K562 (cell line): ENCODE measurements at regions not wholly inside any gene's neighbourhood (a gene's known extent, or its start where the extent isn't known, plus 50 kb on each side); places are given as distances from the start of the nearest gene placed in this dataset.

Source experiments
- ATAC-seq: fragments of 200-7000 bp; cut with Tn5 transposase; 3 replicates; pipeline ENCODE4 v1.9.1; 2020; ENCODE audit warnings: moderate library complexity
- BruUV-seq: library from RNA; stranded (reverse); fragments of 400-500 nt; replicated peaks from 2 replicates; lab custom pipeline; 2021; lab: Mats Ljungman, UMichigan
- CTCF ChIA-PET: fragments of 300-600 bp; formaldehyde crosslinking; extraction: SDS; loops from one replicate; lab custom pipeline; 2021; ENCODE audit warnings: low intra/inter-chr PET ratio; lab: Yijun Ruan, JAX
- POLR2A ChIA-PET: fragments of 300-600, 350-650 bp; sonication (Branson Sonifier 250); formaldehyde crosslinking; extraction: SDS; loops from one replicate; lab custom pipeline; 2021; ENCODE audit warnings: antibody characterized with exemption, inconsistent platforms; lab: Yijun Ruan, JAX
- DNase-seq, 4 experiments: peaks; one replicate each; pipeline versions ENCODE4 v3.0.0 to v3.0.0-alpha.2; 2011 to 2018; ENCODE audit warnings: low spot score in 3 of 4, mixed read lengths in 3 of 4; ENCODE audit errors: extremely low read depth in 1 of 4
- FAIRE-seq: peaks from 2 replicates; lab custom pipeline; 2011; peaks lifted over from hg19 to GRCh38; lab: Jason Lieb, UNC
- H2AFZ ChIP-seq: 2 replicates; pipeline ENCODE4 v1.6.0; 2011; ENCODE audit warnings: low read depth, low read length, control low read depth, inconsistent platforms
- H3K27ac ChIP-seq: fragments of 200-600 bp; 3 replicates; pipeline ENCODE4 v1.8.0; 2011; ENCODE audit warnings: low read depth, mild to moderate bottlenecking, control low read depth, inconsistent platforms, low read length, moderate library complexity, mixed read lengths; ENCODE audit errors: extremely low read depth
- H3K27me3 ChIP-seq, 2 experiments: fragments of 300-600 bp in 1 of 2; 2 replicates in 1 of 2; 3 replicates in 1 of 2; pipeline versions ENCODE4 v1.6.0 to v1.8.0; 2011; ENCODE audit warnings: inconsistent platforms in 2 of 2, low read length in 2 of 2, mild to moderate bottlenecking in 1 of 2, mixed read lengths in 1 of 2, moderate library complexity in 1 of 2; ENCODE audit not compliant: control insufficient read depth in 2 of 2, insufficient read depth in 2 of 2
- H3K36me3 ChIP-seq: fragments of 300-600 bp; 3 replicates; pipeline ENCODE4 v1.8.0; 2011; ENCODE audit warnings: mild to moderate bottlenecking, low read length, inconsistent platforms; ENCODE audit not compliant: control insufficient read depth, insufficient read depth
- H3K4me1 ChIP-seq, 2 experiments: fragments of 200-600 bp in 1 of 2; replicated peaks in 1 of 2; 2 replicates in 1 of 2; 3 replicates in 1 of 2; pipeline versions ENCODE4 v1.5.1 to v1.8.0; 2011; ENCODE audit warnings: inconsistent platforms in 2 of 2, low read length in 2 of 2, mild to moderate bottlenecking in 1 of 2, mixed read lengths in 1 of 2, moderate library complexity in 1 of 2; ENCODE audit not compliant: control insufficient read depth in 2 of 2, insufficient read depth in 2 of 2
- H3K4me2 ChIP-seq: 2 replicates; pipeline ENCODE4 v1.6.1; 2011; ENCODE audit warnings: low read length, control low read depth, inconsistent platforms, mixed read lengths; ENCODE audit not compliant: insufficient read depth
- H3K4me3 ChIP-seq: fragments of 200-600 bp; sonication (generic), shearing (Covaris generic); 2 replicates; pipeline ENCODE4 v1.5.1; 2016; ENCODE audit warnings: control low read depth, inconsistent platforms
- H3K79me2 ChIP-seq: fragments of 200-600 bp; 3 replicates; pipeline ENCODE4 v1.8.0; 2011; ENCODE audit warnings: low read length, inconsistent platforms; ENCODE audit not compliant: control insufficient read depth, insufficient read depth
- H3K9ac ChIP-seq, 2 experiments: 2 replicates each; pipeline versions ENCODE4 v1.6.0 to v1.6.1; 2011; ENCODE audit warnings: low read depth in 2 of 2, low read length in 2 of 2, control low read depth in 1 of 2, inconsistent platforms in 1 of 2, mild to moderate bottlenecking in 1 of 2, mixed read lengths in 1 of 2; ENCODE audit not compliant: insufficient read depth in 1 of 2
- H3K9me1 ChIP-seq: one replicate; pipeline ENCODE4 v1.6.0; 2011; ENCODE audit warnings: inconsistent platforms, mild to moderate bottlenecking, low read length, moderate library complexity; ENCODE audit not compliant: control insufficient read depth, insufficient read depth
- H3K9me3 ChIP-seq: replicated peaks from 2 replicates; pipeline ENCODE4 v1.5.1; 2011; ENCODE audit warnings: low read depth, low read length, inconsistent platforms; ENCODE audit not compliant: control insufficient read depth, insufficient read depth
- H4K20me1 ChIP-seq: replicated peaks from 2 replicates; pipeline ENCODE4 v1.6.1; 2011; ENCODE audit warnings: low read length, inconsistent platforms, mixed read lengths; ENCODE audit not compliant: control insufficient read depth, insufficient read depth
- NFIC ChIP-seq: fragments of 450-650 bp; IDR thresholded peaks from 2 replicates; pipeline ENCODE4 v1.6.1; 2017; ENCODE audit warnings: mild to moderate bottlenecking, inconsistent platforms
- SMAD4 ChIP-seq: fragments of 250-450 bp; sonication (Bioruptor Pico); conservative IDR thresholded peaks from 2 replicates; pipeline ENCODE4 v1.8.0; 2021; ENCODE audit warnings: inconsistent platforms, mild to moderate bottlenecking, moderate library complexity
- U2AF2 ChIP-seq: fragments of 200-400 bp; formaldehyde crosslinking; optimal IDR thresholded peaks from 2 replicates; pipeline ENCODE3; 2017; ENCODE audit warnings: low read depth, mild to moderate bottlenecking, low read length
- ZNF431 ChIP-seq: sonication (generic); formaldehyde crosslinking; IDR thresholded peaks from 2 replicates; pipeline ENCODE4 v1.8.0; 2022; ENCODE audit warnings: mild to moderate bottlenecking, missing genetic modification reagents
- WGBS: fragments of 100-300 bp; shearing (Covaris generic); methylation state at CpG from one replicate; pipeline ENCODE4 v1.1.6; 2016; ENCODE audit warnings: low coverage, mixed read lengths; ENCODE audit not compliant: insufficient coverage; ENCODE audit errors: missing lambda C conversion rate; 5-methylcytosine and 5-hydroxymethylcytosine counted together
- in situ Hi-C: fragments of 300-500 bp; cut with MboI; formaldehyde crosslinking; loops from 4 replicates; pipeline ENCODE4 v1.15.0; 2018; ENCODE audit warnings: inconsistent platforms, mixed read lengths
- intact Hi-C: fragments of 100-400 bp; cut with micrococcal nuclease; formaldehyde crosslinking; loops from 2 replicates; pipeline ENCODE4 v1.14.2; 2022
- TF ChIP-seq, protein P1 (sequence below), 3 experiments: fragments of 200-800 bp in 1 of 3; fragments of 250-450 bp in 1 of 3; fragments of 450-650 bp in 1 of 3; sonication (Bioruptor Pico) in 1 of 3; sonication (Bioruptor generic) in 1 of 3; formaldehyde crosslinking in 1 of 3; IDR thresholded peaks; 2 replicates each; pipeline versions ENCODE4 v1.6.1 to v1.8.0; 2016 to 2022; ENCODE audit warnings: mild to moderate bottlenecking in 2 of 3, missing genetic modification characterization in 2 of 3, missing compliant biosample characterization in 1 of 3, moderate library complexity in 1 of 3
- TF ChIP-seq, protein P2 (sequence below): conservative IDR thresholded peaks from 2 replicates; pipeline ENCODE4 v1.6.1; 2011; ENCODE audit warnings: low read depth, mild to moderate bottlenecking, low read length; ENCODE audit not compliant: control insufficient read depth
- TF ChIP-seq, protein P3 (sequence below): fragments of 450-650 bp; formaldehyde crosslinking; IDR thresholded peaks from 2 replicates; pipeline ENCODE4 v1.4.0; 2022; ENCODE audit warnings: mild to moderate bottlenecking, moderate library complexity
- TF ChIP-seq, protein P4 (sequence below): sonication (generic); formaldehyde crosslinking; IDR thresholded peaks from 2 replicates; pipeline ENCODE4 v1.8.0; 2023; ENCODE audit warnings: mild to moderate bottlenecking, missing genetic modification reagents
- TF ChIP-seq, protein P5 (sequence below): sonication (generic); formaldehyde crosslinking; IDR thresholded peaks from 2 replicates; pipeline ENCODE4 v1.8.0; 2022; ENCODE audit warnings: mild to moderate bottlenecking, missing genetic modification reagents

DNA sequence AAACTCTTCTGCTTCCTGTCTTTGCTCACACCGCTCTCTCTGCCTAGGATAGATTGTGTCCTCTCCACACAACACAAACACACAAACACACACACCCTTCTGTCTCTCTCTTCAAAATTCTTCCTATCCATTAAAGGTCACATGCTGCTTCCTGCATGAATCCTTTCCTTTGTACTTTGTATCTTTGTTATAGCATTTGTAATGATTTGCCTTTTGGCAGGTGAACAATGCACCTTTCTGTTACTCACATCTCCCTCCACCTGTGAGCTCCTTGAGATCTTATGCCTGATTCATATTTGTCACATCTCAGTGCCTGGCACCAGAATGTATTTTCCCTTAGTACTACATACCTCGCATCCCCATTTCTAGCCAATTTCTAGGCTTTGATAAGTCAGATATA lies 251.4 kb upstream of the UMPS start (continued):
- TF ChIP-seq, protein P1, sequence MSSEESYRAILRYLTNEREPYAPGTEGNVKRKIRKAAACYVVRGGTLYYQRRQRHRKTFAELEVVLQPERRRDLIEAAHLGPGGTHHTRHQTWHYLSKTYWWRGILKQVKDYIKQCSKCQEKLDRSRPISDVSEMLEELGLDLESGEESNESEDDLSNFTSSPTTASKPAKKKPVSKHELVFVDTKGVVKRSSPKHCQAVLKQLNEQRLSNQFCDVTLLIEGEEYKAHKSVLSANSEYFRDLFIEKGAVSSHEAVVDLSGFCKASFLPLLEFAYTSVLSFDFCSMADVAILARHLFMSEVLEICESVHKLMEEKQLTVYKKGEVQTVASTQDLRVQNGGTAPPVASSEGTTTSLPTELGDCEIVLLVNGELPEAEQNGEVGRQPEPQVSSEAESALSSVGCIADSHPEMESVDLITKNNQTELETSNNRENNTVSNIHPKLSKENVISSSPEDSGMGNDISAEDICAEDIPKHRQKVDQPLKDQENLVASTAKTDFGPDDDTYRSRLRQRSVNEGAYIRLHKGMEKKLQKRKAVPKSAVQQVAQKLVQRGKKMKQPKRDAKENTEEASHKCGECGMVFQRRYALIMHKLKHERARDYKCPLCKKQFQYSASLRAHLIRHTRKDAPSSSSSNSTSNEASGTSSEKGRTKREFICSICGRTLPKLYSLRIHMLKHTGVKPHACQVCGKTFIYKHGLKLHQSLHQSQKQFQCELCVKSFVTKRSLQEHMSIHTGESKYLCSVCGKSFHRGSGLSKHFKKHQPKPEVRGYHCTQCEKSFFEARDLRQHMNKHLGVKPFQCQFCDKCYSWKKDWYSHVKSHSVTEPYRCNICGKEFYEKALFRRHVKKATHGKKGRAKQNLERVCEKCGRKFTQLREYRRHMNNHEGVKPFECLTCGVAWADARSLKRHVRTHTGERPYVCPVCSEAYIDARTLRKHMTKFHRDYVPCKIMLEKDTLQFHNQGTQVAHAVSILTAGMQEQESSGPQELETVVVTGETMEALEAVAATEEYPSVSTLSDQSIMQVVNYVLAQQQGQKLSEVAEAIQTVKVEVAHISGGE (CRISPR knock-in tag; IDR thresholded peaks at IDR 0.05) = no peak
- TF ChIP-seq, protein P2, sequence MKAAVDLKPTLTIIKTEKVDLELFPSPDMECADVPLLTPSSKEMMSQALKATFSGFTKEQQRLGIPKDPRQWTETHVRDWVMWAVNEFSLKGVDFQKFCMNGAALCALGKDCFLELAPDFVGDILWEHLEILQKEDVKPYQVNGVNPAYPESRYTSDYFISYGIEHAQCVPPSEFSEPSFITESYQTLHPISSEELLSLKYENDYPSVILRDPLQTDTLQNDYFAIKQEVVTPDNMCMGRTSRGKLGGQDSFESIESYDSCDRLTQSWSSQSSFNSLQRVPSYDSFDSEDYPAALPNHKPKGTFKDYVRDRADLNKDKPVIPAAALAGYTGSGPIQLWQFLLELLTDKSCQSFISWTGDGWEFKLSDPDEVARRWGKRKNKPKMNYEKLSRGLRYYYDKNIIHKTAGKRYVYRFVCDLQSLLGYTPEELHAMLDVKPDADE = no peak

DNA sequence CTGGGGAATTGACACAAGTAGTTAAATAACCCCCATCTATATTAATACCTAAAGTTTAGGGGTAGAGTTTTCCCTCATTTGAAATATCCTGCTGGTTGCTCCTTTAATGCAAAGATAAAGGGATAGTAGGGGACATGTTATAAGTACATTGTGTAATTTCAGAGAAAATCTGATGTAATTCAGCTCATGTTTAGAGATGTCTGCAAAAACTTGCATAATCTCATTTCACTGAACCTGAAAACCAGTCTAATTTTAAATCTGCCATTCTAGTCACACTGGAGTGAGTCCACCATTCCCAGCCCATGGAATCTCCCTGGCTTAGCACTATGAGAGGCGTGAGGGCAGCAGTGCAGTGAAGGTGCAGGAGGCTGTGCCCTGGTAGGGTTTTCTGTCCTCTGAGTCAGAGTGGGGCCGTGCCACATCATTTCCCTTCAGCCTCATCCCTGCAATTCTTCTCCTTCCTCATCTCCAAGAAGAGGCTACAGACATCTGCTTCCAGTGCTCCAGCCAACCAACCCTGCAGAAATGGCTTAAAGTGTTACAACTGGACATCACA lies 246.3 kb upstream of the UMPS start:
- BruUV-seq = no TSS peak
- H3K27ac ChIP-seq = no peak overlapping the region
- no peaks in the 10 kb centered on the region for H3K9me3 ChIP-seq
- in situ Hi-C loops = no loop called here
- no peak for TF ChIP-seq ZNF431 (CRISPR knock-in tag)
- no peak for TF ChIP-seq U2AF2
- TF ChIP-seq, protein P3, sequence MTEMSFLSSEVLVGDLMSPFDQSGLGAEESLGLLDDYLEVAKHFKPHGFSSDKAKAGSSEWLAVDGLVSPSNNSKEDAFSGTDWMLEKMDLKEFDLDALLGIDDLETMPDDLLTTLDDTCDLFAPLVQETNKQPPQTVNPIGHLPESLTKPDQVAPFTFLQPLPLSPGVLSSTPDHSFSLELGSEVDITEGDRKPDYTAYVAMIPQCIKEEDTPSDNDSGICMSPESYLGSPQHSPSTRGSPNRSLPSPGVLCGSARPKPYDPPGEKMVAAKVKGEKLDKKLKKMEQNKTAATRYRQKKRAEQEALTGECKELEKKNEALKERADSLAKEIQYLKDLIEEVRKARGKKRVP (CRISPR knock-in tag) = no peak
- TF ChIP-seq SMAD4 = no peak
- TF ChIP-seq, protein P4, sequence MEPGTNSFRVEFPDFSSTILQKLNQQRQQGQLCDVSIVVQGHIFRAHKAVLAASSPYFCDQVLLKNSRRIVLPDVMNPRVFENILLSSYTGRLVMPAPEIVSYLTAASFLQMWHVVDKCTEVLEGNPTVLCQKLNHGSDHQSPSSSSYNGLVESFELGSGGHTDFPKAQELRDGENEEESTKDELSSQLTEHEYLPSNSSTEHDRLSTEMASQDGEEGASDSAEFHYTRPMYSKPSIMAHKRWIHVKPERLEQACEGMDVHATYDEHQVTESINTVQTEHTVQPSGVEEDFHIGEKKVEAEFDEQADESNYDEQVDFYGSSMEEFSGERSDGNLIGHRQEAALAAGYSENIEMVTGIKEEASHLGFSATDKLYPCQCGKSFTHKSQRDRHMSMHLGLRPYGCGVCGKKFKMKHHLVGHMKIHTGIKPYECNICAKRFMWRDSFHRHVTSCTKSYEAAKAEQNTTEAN (CRISPR knock-in tag) = no peak
- TF ChIP-seq, protein P5, sequence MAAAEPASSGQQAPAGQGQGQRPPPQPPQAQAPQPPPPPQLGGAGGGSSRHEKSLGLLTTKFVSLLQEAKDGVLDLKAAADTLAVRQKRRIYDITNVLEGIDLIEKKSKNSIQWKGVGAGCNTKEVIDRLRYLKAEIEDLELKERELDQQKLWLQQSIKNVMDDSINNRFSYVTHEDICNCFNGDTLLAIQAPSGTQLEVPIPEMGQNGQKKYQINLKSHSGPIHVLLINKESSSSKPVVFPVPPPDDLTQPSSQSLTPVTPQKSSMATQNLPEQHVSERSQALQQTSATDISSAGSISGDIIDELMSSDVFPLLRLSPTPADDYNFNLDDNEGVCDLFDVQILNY = no peak
- TF ChIP-seq NFIC = no peak
- TF ChIP-seq, all 486 proteins: peak for 0
- CTCF ChIA-PET = no interaction called here
- no peaks in the 10 kb centered on the region for H3K79me2 ChIP-seq
- H3K4me3 ChIP-seq = no peak overlapping the region
- H3K9ac ChIP-seq = no peak overlapping the region
- no peak overlapping the region for H3K4me2 ChIP-seq
- FAIRE-seq (no peak), ATAC-seq (no peak), DNase-seq (no peak)
- 0% methylated on average over 1 of the region's 2 CpGs for WGBS
- no peaks in the 10 kb centered on the region for H3K9me1 ChIP-seq
- H3K36me3 ChIP-seq = no peaks in the 10 kb centered on the region
- no peaks in the 10 kb centered on the region for H3K27me3 ChIP-seq
- intact Hi-C loops = no loop called here
- H4K20me1 ChIP-seq = no peaks in the 10 kb centered on the region
- POLR2A ChIA-PET = no interaction called here
- H3K4me1 ChIP-seq = no peaks in the 10 kb centered on the region
- H2AFZ ChIP-seq = no peak overlapping the region
